Gastroesophageal sphincter (tissue), 3 donors: ENCODE measurements at regions not wholly inside any gene's neighbourhood (a gene's known extent, or its start where the extent isn't known, plus 50 kb on each side); places are given as distances from the start of the nearest gene placed in this dataset.

ENCODE experiments used
- CTCF ChIP-seq, 4 experiments: fragments of 200-600 bp in 2 of 4; fragments of 450-650 bp in 2 of 4; sonication (generic) in 1 of 4; IDR thresholded peaks; one replicate each; pipeline ENCODE4 v1.5.1; 2017 to 2019; ENCODE audit warnings: antibody characterized with exemption in 4 of 4, mild to moderate bottlenecking in 2 of 4, moderate library complexity in 2 of 4
- POLR2A ChIP-seq, 2 donors: fragments of 450-650 bp; IDR thresholded peaks; one replicate each; pipeline ENCODE4 v1.6.1; 2017; ENCODE audit warnings: antibody characterized with exemption in 2 of 2, mild to moderate bottlenecking in 2 of 2, moderate library complexity in 1 of 2
- POLR2AphosphoS5 ChIP-seq: sonication (generic); formaldehyde crosslinking; IDR thresholded peaks from one replicate; pipeline ENCODE4 v1.6.1; 2017; ENCODE audit warnings: antibody characterized with exemption

- TF ChIP-seq CTCF (IDR thresholded peaks at IDR 0.05) (no peak), POLR2A (IDR thresholded peaks at IDR 0.05) (no peak), POLR2AphosphoS5 (no peak)
Measured at GRCh38 chr14:53603994-53604393, 352.6 kb downstream of the BMP4 start.
